SKM-1 (cell line): ENCODE measurements at regions not wholly inside any gene's neighbourhood (a gene's known extent, or its start where the extent isn't known, plus 50 kb on each side); places are given as distances from the start of the nearest gene placed in this dataset.

Experiments used
- DNase-seq: peaks from one replicate; lab custom pipeline; 2025; ENCODE audit not compliant: unreplicated experiment; lab: John Stamatoyannopoulos, UW

DNA sequence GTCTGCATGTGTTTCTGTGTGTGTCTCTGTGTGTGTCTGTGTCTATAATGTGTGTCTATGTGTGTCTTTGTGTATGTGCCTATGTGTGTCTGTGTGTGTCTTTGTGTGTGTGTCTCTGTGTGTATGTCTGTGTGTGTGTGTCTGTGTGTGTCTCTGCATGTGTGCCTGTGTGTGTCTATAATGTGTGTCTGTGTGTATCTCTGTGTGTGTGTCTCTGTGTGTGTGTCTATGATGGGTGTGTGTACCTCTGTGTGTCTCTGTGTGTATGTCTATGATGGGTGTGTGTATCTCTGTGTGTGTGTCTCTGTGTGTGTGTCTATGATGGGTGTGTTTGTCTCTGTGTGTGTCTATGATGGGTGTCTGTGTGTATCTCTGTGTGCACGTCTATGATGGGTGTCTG, 126.2 kb upstream of the GPC1 start:
- no peak for DNase-seq

DNA sequence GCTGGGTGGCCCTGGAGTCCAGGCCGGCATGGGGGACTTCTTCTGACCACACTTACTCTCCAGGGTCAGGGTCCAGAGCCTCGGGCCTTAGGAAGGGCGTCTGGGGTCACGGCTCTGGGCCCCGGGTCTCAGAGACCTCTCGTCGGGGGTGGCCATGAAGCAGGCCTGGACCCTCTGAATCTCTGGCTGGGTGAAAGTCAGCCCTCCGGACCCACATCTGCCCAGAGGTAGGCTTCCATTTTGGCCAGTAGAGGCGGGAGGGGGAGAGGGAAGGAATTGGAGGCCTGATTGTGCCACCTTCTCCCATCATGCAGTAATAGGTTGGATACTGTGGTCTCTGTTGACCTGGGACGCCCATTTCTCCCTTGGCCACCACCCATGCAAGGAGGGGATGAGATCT, 125.3 kb upstream of the GPC1 start:
- DNase-seq, result no peak

DNA sequence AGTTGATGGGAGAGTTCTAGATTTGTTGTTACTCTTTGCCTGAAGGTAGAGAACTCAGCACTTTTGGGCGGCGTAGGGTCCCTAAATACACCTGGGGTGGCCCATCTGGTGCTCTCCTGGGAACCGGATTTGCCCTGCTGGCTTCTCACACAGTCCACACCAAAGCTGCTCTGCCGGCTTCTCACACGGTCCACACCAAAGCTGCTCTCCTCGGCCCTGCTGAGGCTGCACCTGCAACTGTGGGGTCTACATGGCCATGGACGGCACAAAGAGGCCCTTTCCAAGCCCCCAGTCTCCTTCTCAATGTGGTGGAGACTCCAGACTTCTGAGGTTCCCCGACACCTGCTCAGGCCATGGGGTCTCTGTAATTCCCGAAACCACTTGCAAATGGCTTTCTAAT, 124.8 kb upstream of the GPC1 start:
- DNase-seq, result no peak

DNA sequence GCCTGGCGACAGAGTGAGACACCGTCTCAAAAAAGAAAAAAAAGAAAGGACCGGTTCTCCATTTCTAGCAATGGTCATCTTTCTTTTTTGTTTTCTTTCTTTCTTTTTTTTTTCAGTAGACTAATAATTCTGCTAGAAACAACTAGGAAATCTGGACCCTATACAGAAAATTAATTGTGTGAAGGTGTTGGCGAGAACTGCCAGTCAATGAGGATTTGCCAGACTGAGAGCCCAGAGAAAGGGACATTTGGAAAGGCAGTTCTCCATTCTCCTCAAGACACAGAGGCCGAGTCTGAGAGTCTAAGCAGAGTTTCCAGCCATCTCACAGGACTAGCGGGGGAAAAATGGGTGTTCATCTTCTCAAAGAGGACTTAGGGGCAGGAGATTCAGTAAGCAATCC, 123.6 kb upstream of the GPC1 start:
- no peak for DNase-seq

DNA sequence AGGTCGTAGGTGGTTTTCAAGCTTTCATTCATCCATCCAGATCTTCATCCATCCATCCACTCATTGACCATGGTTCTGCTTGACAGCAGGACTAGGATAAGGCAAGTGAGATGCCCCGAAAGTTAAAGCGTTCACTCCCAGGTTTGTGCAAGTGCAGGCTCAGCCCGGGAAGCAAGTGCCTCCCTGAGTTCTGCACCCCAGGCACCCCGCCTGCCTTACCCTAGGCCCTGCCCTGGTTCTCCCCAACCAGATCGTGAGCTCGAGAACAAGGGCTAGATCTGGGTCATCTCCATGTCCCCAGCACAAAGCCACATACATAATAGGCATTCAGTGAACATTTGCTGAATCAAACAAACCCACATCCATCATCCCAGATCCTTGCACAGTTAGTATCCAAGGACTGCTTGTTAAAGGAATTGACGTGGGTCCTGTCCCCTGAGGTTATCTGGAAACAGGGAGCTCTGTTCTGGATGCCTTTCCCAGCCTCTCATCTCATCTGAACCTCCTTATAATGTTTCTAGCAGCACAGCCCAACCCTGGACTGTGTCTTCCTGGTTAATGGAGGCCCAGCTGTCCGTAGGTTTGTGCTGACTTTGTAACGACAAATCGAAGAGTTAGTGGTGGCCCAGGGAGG, 116.1 kb upstream of the GPC1 start:
- DNase-seq, result no peak

DNA sequence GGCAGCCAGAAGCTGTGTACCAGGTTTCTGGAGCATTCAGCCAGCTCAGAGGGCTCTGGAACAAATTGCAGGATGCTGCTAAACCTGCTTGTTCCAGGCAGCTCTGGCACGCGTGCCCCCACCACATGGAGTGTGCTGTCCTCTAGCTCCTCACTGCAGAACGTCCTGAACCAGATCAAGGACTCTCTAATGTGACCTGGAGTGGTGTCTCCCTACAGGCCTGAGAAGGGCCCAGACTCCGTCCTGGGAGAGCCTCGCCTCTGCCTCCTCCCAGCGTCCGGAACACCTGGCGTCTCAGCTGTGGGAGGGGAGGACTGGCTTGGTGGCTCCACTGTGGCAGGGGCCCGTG, 115.6 kb upstream of the GPC1 start:
- no peak for DNase-seq

DNA sequence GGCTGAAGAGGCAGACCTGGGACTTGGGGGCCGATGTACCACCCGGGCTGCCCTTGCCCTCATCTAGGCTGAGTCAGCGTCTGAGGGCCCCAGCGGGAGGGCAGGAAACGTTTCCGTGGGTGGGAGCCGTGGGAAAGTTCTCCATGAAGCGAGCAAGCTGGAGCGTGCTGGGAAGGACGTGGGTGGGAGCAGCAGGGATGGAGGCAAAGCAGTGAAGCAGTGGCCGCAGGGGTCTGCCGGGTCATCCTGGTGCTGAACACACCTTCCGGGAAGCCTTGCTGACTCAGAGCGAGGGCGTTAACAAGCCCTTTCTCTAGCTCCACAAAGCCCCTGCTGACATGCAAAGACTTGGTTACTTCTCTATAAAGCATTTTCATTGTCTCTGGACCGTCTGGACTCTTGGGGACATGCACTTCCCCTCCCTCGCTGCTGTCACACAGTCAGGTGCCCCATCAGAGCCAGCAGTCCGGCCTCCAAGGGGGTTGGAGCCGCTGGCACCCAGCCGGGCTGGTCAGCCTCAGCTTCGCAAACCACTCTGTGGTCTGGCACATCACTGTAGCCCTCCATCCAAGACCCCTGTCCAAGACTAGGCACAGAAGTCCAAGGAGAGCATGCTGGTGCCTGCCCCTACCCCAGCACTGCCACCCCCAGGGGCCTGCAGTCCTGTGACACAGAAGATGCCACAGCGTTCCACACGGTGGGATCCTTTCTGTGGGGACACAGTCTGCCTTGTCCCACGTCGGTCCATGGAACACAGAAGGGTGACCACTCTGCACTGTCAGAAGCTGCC, 115.1 kb upstream of the GPC1 start:
- no peak for DNase-seq

DNA sequence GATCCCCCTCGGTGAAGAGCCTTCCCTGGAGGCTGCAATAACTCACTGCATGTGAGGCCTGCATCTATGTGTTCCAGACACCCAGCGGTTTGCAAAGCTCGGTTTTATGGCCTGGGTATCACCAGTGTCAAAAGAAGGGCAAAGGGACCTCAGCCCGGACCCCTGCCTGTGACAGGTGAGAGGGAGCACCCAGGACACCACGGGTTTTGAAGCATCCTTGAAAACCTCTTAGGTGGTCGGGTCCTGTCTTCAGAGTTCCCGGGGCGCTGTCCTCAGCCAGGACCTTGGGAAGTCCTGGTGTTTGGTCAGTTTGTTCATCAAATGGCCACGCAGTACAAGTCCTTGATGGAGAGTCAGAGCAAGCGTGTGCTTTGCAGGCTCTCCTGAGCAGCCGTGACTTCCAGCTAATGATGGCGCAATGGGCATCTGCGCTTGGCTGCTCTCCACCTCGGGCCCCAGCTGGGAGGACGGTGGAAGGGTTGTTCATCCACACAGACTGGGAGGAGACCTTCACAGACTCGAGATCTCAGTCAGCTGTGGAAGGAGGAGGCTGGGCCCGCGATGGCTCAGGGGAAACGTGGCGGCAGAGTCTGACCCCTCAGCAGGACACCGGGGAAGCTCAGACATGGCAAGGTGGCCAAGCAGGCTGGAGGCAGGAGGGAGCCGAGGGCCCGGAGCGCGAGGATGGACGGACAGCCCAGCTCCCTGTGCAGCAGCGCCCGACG, 113.1 kb upstream of the GPC1 start:
- no peak for DNase-seq

DNA sequence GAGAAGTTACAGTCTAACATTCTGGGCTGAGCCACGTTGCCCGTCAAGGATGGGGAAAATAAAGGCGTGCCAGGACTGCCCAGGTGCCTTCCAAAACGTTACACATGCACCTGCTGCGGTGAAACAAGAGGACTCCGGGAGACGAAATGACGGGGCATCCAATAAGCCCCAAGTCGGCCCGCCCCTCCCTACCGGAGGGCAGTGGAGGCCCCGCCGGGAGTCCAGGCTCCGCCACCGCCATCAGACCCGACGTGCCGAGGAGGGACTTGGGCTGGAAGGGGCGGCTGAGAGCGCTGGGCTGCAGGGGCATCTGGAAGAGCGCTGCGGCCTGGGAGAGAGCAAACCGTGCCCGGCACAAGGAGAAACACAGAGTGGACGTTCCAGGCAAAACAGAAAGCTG, 112.5 kb upstream of the GPC1 start:
- no peak for DNase-seq

DNA sequence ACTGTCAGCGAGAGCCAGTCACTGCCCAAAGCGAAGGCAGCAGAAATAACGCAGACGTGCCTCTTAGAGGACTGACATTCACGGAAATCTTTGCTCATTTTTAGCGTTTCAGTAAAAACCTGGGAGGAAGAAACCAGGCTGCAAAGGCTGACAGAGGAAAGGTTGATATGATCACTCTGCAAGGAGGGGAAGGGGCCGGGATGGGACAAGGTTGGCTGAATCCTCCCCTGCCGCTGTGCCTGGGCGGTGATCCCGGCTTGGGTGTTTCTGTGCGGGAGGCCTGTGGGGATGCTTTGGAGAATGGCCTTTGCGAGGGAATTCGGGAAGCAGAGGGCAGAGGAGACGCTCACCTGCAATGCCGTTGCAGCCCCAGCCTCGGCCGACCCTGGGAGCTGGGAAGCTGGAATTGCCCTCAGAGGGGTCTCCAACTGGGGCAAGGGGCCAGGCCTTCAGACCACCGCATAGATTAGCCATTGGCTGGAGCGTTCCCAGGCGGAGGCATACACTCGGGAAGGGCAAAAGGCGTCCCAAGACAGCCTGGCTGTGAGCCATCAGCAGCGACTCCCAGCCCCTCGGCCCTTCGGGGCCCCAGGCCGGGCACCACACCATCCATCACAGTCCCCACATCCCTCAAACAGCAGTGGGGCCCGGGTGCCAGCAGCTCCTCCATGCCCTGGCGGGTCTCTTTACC, 111.7 kb upstream of the GPC1 start:
- DNase-seq, result no peak

DNA sequence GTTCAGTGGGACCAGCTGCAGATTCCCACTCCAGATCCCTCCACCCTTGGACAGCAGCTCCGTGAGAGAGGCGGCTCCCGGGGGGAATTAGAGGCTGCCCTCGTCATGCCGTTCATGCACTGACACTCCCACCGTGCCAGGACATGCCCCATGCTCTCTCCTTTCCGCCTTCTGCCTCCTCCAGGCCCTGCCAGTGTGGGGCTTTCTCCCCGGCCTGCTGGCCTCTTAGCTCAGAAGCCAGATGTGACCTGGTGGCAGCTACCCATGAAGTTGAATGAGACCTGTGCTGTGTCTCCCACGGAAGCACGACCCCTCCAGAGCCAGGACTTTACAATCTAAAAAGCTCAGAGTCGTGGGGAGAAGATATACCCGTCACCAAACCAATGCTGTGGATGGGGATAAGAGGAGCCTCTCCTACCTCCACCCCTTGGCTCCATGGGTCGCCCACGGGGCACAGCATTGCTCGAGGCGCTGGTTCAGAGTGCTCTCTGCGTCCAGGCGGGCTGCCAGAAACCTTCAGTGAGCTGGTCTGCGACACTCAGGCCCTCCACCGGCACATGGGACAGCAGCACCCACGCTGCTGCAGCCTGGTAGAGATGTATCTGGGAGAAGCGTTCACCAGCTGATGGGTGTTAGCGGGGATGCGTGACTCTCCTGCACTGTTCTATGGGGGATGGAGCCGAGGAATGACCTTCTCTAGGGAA, 111.0 kb upstream of the GPC1 start:
- DNase-seq, result no peak

DNA sequence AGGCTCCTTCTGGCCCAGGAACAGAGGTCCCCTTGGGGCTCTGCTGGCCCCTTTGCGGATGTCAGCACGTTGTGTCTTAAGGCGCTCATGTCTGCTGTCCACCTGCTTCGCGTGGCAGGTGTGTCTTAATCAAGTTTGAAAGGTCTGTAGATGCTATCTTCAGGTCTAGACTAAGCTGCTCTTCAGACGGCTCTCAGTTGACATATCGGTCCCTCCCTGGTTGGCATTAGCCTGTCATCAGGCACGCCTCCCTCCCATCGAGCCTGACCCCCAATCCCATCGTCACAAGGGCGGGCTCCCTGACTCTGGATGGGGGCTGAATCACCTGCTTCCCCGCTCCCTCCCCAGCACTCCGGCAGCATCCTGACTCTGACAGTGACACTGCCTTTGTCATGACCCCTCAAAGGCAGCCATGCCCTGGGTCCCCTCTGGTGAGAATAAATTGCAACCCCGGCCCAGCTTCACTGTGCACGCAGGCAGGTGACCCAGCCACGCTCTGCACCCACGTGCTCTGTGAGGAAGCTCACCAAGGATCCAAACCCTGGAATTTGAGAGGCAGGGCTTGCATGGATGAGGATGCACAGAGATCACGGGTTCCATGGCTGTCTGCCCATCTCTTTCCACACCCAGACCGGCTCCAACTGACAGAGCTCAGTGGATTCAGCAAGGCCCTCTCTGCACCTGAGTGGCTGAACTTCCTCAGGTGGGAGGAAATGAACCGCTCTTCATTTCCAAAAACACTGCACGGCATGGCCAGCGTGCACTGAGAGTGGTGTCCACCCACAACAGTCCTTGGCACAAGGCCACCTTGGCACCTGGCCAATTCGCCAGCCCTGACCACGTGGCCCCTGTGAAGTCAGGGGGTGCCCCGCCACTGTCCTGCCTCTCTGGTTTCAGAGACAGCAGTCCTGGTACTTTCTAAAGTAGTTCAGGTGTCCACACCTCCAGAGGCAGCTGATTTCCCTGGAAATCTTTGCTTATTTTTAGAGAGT, 110.2 kb upstream of the GPC1 start:
- DNase-seq, result no peak

DNA sequence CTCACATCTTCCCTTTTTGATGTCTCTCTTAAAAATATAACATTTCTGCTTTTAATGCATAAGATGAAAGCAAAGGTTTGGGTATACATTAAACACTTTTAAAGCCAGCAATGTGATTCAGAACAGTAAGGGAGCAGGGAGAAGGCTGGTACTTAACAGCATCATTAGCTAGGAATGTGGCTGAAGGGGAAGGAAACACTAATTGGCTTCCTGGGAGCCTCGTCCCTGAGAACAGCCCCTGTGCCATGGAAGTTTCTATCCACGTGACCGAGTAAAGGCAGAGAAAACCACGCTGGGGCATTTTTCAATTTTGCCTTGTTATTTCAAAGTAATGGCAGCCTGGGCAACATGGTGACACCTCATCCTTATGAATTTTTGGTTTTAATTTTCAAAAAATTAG, 109.2 kb upstream of the GPC1 start:
- DNase-seq, result no peak

DNA sequence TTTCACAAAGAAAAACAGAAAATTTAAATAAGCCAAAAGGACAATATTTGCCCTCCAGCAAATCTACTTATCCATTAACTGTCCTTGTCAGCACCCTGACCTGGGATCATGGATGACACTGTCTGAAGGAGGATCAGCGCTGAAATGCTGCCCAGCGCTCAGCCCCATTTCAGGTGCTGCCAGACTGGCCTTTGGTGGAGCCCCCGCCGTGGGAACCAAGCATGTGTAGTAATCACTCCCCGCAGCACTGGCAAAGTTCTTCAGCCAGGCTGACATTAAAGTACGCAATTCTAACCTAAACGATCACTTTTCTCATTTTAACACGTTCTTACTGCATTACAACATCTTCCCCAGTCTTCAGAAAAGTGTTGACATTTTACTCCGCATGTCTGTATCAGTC, 108.6 kb upstream of the GPC1 start:
- DNase-seq, result no peak

DNA sequence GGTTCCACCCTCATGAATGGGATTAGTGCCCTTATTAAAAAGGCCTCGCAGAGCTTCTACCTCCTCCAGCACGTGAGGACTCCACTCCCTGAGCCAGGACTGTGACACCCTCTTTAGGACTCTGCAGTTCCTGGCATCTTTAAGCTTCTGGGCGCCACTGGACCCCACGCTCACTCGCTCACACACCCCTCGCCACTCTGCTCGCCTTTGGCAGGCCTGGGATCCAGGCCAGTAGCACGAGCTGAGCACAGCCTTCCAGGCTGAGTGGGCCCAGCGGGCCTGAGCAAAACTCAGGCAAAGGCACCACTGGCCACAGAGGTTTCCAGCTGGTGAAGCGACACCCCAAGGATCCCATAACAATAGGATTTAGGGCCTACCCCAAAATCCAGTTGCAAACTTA, 107.9 kb upstream of the GPC1 start:
- DNase-seq, result no peak

DNA sequence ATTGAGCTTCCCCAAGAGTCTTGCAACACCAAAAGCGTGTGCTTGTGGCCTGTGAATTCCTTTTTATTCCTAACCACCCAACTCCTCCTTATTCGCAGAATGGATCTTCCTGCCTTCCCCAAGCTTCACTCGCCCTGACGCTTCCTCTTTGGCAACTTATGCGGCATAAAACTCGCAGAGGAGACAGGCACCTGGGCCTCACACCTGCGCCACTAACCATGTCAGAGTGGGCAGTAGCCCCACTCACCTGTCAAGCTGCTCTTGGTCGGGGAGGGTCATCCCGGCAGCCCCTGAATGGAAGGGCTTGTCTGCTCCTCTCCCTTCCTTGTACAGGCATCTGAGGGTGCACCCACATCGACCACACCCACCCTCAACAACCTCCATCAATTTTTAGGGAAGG, 106.9 kb upstream of the GPC1 start:
- DNase-seq, result no peak

DNA sequence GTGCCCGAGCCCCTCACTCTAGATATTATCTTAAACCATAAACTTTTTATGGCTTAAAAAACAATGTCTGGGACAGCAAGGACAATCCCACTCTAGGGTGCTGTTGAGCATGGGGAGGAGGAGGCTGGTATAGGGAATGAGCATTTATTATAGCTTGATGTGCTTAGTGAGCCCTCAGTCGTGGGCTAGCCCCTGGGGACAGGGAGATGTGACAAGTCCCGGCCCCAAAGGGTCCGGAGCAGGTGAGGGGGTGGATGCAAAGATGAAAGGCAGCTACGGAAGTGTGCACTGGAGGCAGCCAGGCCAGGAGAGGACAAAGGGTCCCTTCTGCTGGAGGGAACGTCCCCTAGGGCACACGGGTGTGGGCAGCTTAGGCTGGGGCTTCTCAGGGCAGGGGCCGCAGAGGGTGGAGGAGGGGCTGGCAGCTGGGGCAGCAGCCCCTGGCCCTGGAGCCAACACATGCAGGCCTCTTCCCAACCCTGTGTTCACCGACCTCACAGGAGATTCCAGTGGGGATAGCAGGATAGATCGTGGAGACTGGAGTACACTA, 106.3 kb upstream of the GPC1 start:
- no peak for DNase-seq

DNA sequence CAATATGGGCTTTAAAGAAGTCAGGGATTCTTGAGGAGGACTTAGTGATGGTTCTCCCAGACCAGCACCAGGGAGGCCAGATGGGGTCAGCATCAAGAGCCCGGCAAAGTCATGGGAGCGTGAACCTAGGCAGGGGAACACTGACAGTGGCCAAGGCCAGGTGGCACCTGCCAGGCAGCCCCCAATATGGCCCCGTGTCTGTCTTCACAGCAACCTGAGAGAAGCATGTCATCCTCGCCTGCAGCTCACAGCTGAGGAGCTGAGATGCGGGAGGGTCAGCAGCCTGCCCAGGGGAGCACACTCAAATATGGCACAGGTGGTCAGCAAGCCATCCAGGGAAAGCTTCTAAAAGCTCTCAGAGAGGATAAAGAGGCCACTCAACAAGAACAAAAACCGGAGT, 105.7 kb upstream of the GPC1 start:
- DNase-seq, result no peak

DNA sequence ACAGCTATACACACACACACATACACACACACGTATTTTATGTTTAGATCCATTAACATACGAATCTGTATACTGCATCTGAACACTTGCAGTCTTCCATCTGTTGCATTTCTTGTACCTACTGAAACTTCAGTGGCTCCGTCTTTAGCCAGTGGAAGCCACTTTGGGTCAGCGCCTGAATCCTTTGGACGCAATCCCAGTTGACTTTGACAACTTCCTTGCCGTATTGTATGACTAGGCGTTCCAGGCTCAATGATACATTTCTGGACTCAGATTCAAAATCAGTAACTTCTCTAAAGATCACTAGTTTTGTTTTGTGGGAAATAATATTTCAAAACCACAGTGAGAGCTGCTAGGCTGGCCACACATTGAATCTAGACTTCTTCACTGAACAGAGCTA, 101.5 kb upstream of the GPC1 start:
- no peak for DNase-seq

DNA sequence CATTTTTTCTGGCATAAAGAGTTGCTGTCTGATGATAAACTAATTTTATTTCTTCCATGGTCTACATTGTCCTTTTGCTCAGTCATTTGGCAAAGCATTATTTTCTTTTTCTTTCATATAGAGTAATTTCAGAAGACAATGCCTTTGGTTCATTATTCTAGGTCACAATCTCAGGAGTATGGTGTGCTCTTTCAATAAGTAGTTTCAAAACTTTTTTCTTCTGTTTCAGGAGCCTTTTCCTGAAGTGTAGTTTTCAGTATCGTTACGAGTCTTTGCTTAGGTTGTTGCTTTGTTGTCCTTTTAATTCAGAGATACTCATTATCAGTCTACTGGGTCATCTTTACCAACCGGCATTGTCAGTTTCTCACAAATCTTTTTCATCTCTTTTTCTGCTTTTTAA, 100.4 kb upstream of the GPC1 start:
- no peak for DNase-seq
